Peyer's patch (tissue), 4 donors: ENCODE measurements at regions not wholly inside any gene's neighbourhood (a gene's known extent, or its start where the extent isn't known, plus 50 kb on each side); places are given as distances from the start of the nearest gene placed in this dataset.

Source experiments
- DNase-seq, 3 donors: peaks; one replicate each; pipeline ENCODE4 v3.0.0-alpha.2; 2017 to 2019
- H3K27ac ChIP-seq, 4 donors: fragments of 200-600 bp; sonication (generic); one replicate each; pipeline ENCODE4 v1.5.1; 2016 to 2019
- H3K27me3 ChIP-seq, 2 donors: fragments of 200-600 bp; sonication (generic); one replicate each; pipeline ENCODE4 v1.5.1; 2019
- H3K36me3 ChIP-seq, 3 donors: fragments of 200-600 bp; sonication (generic); one replicate each; pipeline ENCODE4 v1.5.1; 2016 to 2019
- H3K4me1 ChIP-seq, 4 donors: fragments of 200-600 bp; sonication (generic); one replicate each; pipeline ENCODE4 v1.5.1; 2016 to 2019
- H3K4me3 ChIP-seq, 4 donors: fragments of 200-600 bp; sonication (generic); 1 replicate in 3 of 4; 2 replicates in 1 of 4; pipeline ENCODE4 v1.5.1; 2016 to 2019; ENCODE audit warnings: mild to moderate bottlenecking in 1 of 4
- H3K9me3 ChIP-seq, 4 donors: fragments of 200-600 bp; sonication (generic); one replicate each; pipeline ENCODE4 v1.5.1; 2016 to 2019; ENCODE audit warnings: mild to moderate bottlenecking in 1 of 4
- CTCF ChIP-seq, 6 experiments: fragments of 450-650 bp in 4 of 6; fragments of 200-600 bp in 2 of 6; sonication (generic) in 1 of 6; IDR thresholded peaks; one replicate each; pipeline ENCODE4 v1.5.1; 2017 to 2019; ENCODE audit warnings: antibody characterized with exemption in 6 of 6, mild to moderate bottlenecking in 3 of 6, moderate library complexity in 1 of 6
- POLR2A ChIP-seq, 2 donors: fragments of 450-650 bp; IDR thresholded peaks; one replicate each; pipeline ENCODE4 v1.5.1; 2017; ENCODE audit warnings: antibody characterized with exemption in 2 of 2, mild to moderate bottlenecking in 2 of 2, moderate library complexity in 2 of 2

- no peak overlapping the region for H3K27ac ChIP-seq
Observed at GRCh38 chr6:56853541-56853940, 101.4 kb upstream of the BEND6 start.

GRCh38 chr6:56852260-56853010 lies 102.5 kb upstream of the BEND6 start:
- peak overlapping the region in 1 of 4 donors; percentile 38 for H3K4me3 ChIP-seq
- DNase-seq, result no peak
- peak overlapping the region in 2 of 4 donors; percentile 21 to 67 for H3K27ac ChIP-seq
- no peaks in the 10 kb centered on the region for H3K36me3 ChIP-seq
- no peaks in the 10 kb centered on the region for H3K9me3 ChIP-seq
- TF ChIP-seq CTCF (IDR thresholded peaks at IDR 0.05) (no peak), POLR2A (IDR thresholded peaks at IDR 0.05) (no peak)
- no peaks in the 10 kb centered on the region for H3K27me3 ChIP-seq
- peaks cover 0 to 13% (median 0%) of the 10 kb centered on the region in 4 donors for H3K4me1 ChIP-seq

More at GRCh38 chr6:56853541-56853940, 101.4 kb upstream of the BEND6 start:
- no peaks in the 10 kb centered on the region for H3K36me3 ChIP-seq
- peaks cover 0 to 13% (median 0%) of the 10 kb centered on the region in 4 donors for H3K4me1 ChIP-seq
- DNase-seq, result no peak
- H3K9me3 ChIP-seq, result no peaks in the 10 kb centered on the region
- H3K4me3 ChIP-seq, result no peak overlapping the region
- H3K27me3 ChIP-seq, result no peaks in the 10 kb centered on the region
- TF ChIP-seq CTCF (IDR thresholded peaks at IDR 0.05) (no peak), POLR2A (IDR thresholded peaks at IDR 0.05) (no peak)

GRCh38 chr6:56851541-56852259 lies 103.2 kb upstream of the BEND6 start:
- H3K27me3 ChIP-seq, result no peaks in the 10 kb centered on the region
- peak overlapping the region; percentile 12 to 38 (median 26) for H3K4me3 ChIP-seq
- peak in 1 of 3 donors; percentile 50 for DNase-seq
- TF ChIP-seq POLR2A (IDR thresholded peaks at IDR 0.05) (no peak), CTCF (IDR thresholded peaks at IDR 0.05) (peak in 5 of 6 experiments; percentile 29 to 70 (median 60))
- H3K36me3 ChIP-seq, result no peaks in the 10 kb centered on the region
- no peaks in the 10 kb centered on the region for H3K9me3 ChIP-seq
- peaks cover 0 to 13% (median 0%) of the 10 kb centered on the region in 4 donors for H3K4me1 ChIP-seq
- H3K27ac ChIP-seq, result peak overlapping the region in 3 of 4 donors; percentile 17 to 67 (median 21)

GRCh38 chr6:56851074-56851473 lies 103.8 kb upstream of the BEND6 start:
- Histone ChIP-seq H3K27ac (peak overlapping the region in 3 of 4 donors; percentile 6 to 67 (median 17)), H3K27me3 (no peaks in the 10 kb centered on the region), H3K4me1 (peaks cover 0 to 13% (median 0%) of the 10 kb centered on the region in 4 donors), H3K36me3 (no peaks in the 10 kb centered on the region), H3K4me3 (peak overlapping the region; percentile 12 to 38 (median 26)), H3K9me3 (no peaks in the 10 kb centered on the region)
- TF ChIP-seq CTCF (IDR thresholded peaks at IDR 0.05), result no peak
- no peak for TF ChIP-seq POLR2A (IDR thresholded peaks at IDR 0.05)
- DNase-seq, result no peak

GRCh38 chr6:56850626-56851025 lies 104.3 kb upstream of the BEND6 start:
- DNase-seq, result no peak
- TF ChIP-seq CTCF (IDR thresholded peaks at IDR 0.05), result no peak
- H3K4me3 ChIP-seq, result peak overlapping the region in 3 of 4 donors; percentile 12 to 38 (median 35)
- peaks cover 0 to 13% (median 0%) of the 10 kb centered on the region in 4 donors for H3K4me1 ChIP-seq
- no peaks in the 10 kb centered on the region for H3K27me3 ChIP-seq
- H3K27ac ChIP-seq, result peak overlapping the region in 1 of 4 donors; percentile 67
- no peaks in the 10 kb centered on the region for H3K36me3 ChIP-seq
- H3K9me3 ChIP-seq, result no peaks in the 10 kb centered on the region
